ENCODE measurements at regions not wholly inside any gene's neighbourhood (a gene's known extent, or its start where the extent isn't known, plus 50 kb on each side); places are given as distances from the start of the nearest gene placed in this dataset.

- DNase-seq (ENCODE audit: low spot score) = no peak
Measured at GRCh38 chr2:185147361-185147760, 549.0 kb downstream of the ZNF804A start.

- no peak for DNase-seq (ENCODE audit: low spot score)
Measured at GRCh38 chr2:185152186-185152585, 553.9 kb downstream of the ZNF804A start.

DNA sequence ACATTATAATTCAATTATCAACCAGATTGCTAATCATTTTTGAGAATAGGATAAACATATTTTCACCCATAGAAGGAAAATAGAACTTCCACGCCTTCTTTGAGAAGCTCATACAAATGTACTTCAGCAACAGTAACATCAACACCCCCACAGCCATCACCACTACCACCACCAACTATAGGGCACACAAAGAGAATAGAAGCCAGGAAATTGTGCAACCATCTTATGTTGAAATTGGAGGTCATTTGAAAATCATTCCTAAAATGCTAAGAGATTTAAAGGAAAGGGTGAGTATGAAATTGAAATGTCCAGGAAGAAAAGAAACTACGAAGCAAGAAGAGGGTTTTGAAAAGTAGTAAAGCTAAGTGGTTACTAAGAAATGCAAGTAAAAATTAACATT, 563.4 kb downstream of the ZNF804A start:
- no peak for DNase-seq (ENCODE audit: low spot score)

- DNase-seq (ENCODE audit: low spot score) = no peak
Measured at GRCh38 chr2:185174353-185174752, 564.3 kb upstream of the FSIP2 start.

- DNase-seq (ENCODE audit: low spot score) = no peak
Measured at GRCh38 chr2:185179743-185180142, 558.9 kb upstream of the FSIP2 start.

GRCh38 chr2:185181901-185182300, 556.7 kb upstream of the FSIP2 start:
- DNase-seq (ENCODE audit: low spot score) = no peak

DNA sequence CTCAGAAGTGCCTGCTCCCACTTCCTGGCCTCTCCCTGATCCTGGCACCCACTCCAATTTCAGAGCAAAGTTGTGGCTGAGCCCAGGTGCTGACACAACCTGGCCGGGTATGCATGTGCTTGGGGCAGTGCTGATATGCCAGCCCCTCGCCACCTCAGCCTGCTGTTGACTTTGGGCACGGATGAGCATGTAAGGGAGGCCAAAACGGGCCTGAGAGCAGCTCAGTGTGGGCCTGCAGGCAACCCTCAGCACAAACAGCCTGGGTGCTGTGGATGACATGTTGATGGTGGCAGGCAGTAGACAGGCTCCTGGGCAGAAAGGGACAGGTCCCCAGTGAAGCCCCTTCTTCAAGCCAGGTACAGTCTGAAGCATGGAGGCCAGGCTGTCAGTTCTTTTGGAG, 553.6 kb upstream of the FSIP2 start:
- DNase-seq (ENCODE audit: low spot score) = no peak

DNA sequence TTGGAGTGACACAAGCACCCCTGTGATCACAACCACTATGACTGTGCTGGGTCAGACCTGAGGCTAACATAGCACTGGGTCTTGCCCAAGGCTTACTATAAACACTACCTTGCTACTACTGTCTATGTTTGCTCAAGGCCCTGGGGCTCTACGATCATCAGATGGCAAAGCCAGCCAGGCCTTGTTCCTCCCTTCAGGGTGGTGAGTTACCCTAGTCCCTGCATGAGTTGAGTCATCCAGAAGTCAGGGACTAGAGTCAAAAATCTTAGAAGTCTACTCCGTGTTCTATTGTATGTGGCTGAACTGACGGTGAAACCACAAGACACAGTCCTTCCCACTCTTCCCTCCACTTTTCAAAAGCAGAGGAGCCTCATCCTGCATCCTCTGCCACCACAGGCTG, 551.2 kb upstream of the FSIP2 start:
- DNase-seq (ENCODE audit: low spot score) = no peak

DNA sequence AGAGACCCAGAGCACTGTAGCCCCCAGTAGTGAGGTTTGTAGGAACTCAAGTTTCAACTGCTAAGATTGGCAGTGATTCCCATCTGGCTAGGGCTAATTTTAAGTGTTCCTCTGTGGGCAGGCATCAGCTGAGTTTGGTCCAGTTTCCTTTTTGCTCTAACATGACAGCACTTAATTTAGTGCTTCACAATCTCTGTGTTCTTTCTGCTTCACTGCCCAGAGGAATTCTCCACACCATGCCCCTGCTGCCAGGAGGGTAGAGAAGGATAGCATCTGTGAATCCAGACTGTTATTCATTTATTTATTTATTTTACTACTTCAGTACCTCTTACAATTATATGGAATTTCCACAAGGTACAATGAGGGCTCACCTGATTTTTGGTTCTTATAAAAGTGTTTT, 549.9 kb upstream of the FSIP2 start:
- no peak for DNase-seq (ENCODE audit: low spot score)

GRCh38 chr2:185201063-185201462, 537.5 kb upstream of the FSIP2 start:
- DNase-seq (ENCODE audit: low spot score) = no peak

GRCh38 chr2:185202381-185202780, 536.2 kb upstream of the FSIP2 start:
- no peak for DNase-seq (ENCODE audit: low spot score)

DNA sequence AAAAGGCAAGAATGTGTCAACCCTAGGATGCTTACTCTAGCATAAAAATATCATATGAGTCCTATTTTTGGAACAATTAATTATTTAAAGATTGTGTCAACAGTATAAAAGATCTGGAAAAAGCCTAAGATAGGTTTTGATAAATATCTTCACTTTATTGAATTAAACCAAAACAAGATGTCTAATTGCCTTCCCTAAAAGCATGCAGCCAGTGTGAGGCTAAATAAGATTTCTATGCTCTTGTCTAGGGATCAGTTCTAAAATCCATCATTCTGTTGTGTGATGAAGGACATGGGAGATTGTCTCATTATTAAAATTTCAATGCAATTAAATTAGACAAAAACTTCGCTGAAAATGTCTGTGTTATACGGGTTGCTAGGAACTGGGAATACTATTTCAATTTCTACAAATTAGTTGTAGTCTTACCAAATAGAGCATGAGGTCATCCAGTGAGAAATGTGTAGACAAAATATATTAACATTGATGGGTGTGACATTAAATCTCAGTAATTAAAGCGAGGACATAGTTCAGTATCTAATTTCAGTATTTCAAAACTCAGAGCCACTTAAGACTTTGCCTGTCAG, 535.6 kb upstream of the FSIP2 start:
- DNase-seq (ENCODE audit: low spot score) = no peak

- DNase-seq (ENCODE audit: low spot score) = peak; percentile 28
Measured at GRCh38 chr2:185208261-185208660, 530.3 kb upstream of the FSIP2 start.

DNA sequence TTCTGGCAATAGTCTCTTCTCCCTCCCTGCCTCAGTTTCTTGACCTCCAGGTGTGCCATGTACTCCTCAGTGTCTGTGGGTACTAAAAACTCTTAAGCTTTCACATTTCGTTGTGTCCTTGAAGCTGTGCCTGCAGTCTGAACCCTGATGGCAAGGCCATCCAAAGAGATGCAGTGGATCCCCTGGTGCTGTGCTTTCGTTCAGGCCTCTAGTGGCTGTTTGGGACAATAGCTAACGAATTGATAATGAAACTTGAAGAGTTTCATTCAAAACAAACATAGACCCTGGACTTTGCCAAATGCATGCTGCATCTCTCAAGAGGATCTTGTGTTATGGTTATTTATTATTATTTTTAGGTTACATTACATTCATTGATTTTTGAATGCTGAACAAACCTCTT, 523.1 kb upstream of the FSIP2 start:
- no peak for DNase-seq (ENCODE audit: low spot score)

GRCh38 chr2:185219981-185220380, 518.6 kb upstream of the FSIP2 start:
- no peak for DNase-seq (ENCODE audit: low spot score)

GRCh38 chr2:185222311-185222710, 516.3 kb upstream of the FSIP2 start:
- no peak for DNase-seq (ENCODE audit: low spot score)

DNA sequence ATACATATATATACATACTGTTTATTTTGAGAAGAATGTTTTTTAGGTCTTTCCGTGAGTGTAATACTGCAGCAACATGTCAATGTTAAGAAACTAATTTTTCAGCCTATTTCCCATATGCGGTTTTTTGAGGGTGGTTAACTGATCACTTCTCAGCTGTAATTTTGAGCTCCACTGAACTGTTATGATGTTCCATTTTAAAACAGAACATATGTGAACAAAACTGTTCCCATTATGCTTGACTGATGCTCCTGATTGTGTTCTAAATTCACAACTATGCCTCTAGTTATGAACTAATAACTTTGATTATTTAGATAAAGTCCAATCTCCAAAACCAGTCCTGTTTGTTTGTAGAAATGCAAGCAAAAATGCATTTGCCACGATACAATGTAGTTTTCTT, 511.2 kb upstream of the FSIP2 start:
- DNase-seq (ENCODE audit: low spot score) = no peak

DNA sequence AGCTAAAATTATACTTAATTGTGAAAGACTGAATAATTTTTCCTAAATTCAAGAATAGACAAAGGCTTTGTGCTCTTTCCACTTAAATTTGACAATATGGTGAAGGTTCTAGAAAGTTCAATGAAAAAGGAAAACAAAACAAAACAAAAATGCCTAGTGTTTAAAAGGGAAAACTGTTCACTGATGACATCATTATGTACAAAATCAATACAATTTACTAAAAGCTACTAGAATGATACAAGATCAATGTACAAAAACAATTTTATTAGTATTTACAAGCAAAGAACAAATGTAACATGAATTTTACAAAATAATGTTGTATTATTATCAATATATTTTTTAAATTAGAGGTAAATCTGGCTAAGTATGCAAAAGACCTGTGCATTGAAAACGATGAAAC, 499.1 kb upstream of the FSIP2 start:
- no peak for DNase-seq (ENCODE audit: low spot score)

GRCh38 chr2:185240796-185241195, 497.8 kb upstream of the FSIP2 start:
- no peak for DNase-seq (ENCODE audit: low spot score)

DNA sequence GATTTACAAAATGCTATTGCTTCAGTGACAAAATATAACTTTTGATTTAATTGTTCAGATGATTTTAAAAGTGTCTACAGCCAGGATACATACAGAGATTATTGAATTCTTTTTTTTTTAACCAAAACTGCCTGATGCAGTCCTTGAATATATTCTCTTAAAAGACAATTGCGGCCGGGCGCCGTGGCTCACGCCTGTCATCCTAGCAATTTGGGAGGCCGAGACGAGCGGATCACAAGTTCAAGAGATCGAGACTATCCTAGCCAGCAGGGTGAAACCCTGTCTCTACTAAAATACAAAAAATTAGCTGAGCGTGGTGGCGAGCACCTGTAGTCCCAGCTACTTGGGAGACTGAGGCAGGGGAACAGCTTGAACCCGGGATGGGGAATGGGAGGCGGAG, 497.0 kb upstream of the FSIP2 start:
- DNase-seq (ENCODE audit: low spot score) = no peak

GRCh38 chr2:185242462-185242861, 496.1 kb upstream of the FSIP2 start:
- no peak for DNase-seq (ENCODE audit: low spot score)

DNA sequence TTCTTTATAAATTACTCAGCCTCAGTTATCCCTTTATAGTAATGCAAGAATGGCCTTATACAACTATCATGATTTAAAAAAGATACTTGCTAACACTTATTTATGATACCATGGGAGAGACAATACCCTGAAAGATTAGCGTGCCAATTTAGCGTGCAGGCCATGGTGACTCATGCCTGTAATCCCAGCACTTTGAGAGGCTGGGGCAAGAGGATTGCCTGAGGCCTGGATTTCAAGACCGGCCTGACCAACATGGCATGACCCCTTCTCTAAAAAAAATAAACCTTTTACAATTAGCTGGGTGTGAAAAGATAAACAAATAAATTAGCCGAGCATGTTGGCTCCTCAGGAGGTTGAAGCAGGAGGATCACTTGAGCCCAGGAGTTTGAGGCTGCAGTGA, 493.4 kb upstream of the FSIP2 start:
- no peak for DNase-seq (ENCODE audit: low spot score)

- no peak for DNase-seq (ENCODE audit: low spot score)
Measured at GRCh38 chr2:185245806-185246205, 492.8 kb upstream of the FSIP2 start.

- DNase-seq (ENCODE audit: low spot score) = no peak
Measured at GRCh38 chr2:185246717-185247116, 491.9 kb upstream of the FSIP2 start.

DNA sequence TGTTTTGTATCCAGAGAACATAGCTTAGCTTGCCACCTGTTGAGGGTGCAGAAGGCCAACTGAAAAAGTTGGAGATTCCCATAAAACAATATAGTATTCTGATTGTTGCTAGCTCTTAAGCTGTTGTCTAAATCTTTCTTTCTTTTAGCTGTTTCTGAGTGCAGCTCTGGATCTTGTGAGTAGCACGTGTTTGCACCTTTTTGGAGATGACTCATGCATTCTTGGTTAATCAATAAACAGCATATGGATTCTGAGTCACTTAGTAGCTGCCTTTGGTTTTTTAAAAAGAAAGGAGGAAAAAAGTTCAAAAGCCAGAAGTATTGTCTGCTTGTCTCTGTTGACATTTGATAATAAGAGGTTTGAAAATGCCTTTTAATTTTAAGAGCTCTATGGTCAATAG, 483.0 kb upstream of the FSIP2 start:
- no peak for DNase-seq (ENCODE audit: low spot score)
